ENCODE measurements at regions not wholly inside any gene's neighbourhood (a gene's known extent, or its start where the extent isn't known, plus 50 kb on each side); places are given as distances from the start of the nearest gene placed in this dataset.

GRCh38 chr2:33786881-33787280 lies 187.8 kb upstream of the FAM98A start:
- DNase-seq (ENCODE audit: low read depth): no peak
- TF ChIP-seq, protein P1, sequence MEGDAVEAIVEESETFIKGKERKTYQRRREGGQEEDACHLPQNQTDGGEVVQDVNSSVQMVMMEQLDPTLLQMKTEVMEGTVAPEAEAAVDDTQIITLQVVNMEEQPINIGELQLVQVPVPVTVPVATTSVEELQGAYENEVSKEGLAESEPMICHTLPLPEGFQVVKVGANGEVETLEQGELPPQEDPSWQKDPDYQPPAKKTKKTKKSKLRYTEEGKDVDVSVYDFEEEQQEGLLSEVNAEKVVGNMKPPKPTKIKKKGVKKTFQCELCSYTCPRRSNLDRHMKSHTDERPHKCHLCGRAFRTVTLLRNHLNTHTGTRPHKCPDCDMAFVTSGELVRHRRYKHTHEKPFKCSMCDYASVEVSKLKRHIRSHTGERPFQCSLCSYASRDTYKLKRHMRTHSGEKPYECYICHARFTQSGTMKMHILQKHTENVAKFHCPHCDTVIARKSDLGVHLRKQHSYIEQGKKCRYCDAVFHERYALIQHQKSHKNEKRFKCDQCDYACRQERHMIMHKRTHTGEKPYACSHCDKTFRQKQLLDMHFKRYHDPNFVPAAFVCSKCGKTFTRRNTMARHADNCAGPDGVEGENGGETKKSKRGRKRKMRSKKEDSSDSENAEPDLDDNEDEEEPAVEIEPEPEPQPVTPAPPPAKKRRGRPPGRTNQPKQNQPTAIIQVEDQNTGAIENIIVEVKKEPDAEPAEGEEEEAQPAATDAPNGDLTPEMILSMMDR (conservative IDR thresholded peaks at IDR 0.05; ENCODE audit: low read depth, low read length): no peak
- H3K4me3 ChIP-seq (ENCODE audit: low read depth, low read length): no peak overlapping the region

DNA sequence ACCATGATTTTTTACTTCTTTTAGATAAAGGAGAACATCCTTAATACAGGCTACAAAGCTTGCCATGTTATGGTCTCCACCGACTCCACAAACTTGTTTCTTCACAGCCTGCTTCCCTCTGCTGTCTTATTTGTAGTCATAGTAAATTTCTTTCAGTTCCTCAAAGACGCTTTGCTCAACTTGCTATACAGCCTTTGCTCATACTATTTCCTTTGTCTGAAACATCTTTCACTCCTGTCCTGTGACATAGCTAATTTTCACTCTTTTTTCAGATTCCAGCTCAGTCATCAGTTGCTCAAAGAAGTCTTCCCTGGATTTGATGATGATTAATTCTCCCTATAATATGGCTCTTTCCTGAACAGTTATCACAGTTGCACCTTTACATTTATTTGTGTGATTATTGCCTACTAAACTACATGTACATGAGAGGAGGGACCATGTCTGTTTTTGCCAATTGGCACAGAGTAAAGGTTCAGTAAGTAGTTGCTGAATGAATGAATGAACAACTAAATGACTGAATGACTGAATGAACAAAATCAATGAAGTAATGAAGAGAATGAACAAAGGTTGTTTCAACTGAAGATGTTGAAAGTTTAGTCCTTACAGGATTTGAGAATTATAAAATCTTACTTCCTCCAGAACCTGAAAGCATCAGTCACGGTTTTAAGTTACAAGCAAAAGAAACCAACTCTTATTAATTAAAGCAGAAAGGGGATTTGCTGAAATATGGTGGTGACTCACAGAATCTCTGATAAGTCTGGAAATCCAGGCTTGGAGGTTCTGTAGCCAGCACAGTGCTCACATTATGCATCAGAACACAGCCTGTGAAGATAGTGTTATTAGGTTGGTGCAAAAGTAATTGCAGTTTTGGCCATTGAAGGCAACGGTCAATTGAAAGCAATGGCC lies 186.4 kb upstream of the FAM98A start:
- TF ChIP-seq, protein P1 (conservative IDR thresholded peaks at IDR 0.05; ENCODE audit: low read depth, low read length): no peak
- no peak for DNase-seq (ENCODE audit: low read depth)

GRCh38 chr2:33784488-33784887 lies 185.4 kb upstream of the FAM98A start:
- no peak overlapping the region for H3K4me3 ChIP-seq (ENCODE audit: low read depth, low read length)
- TF ChIP-seq, protein P1 (conservative IDR thresholded peaks at IDR 0.05; ENCODE audit: low read depth, low read length): no peak

More for the DNA sequence above, 186.4 kb upstream of the FAM98A start:
- H3K4me3 ChIP-seq (ENCODE audit: low read depth, low read length): no peak overlapping the region

DNA sequence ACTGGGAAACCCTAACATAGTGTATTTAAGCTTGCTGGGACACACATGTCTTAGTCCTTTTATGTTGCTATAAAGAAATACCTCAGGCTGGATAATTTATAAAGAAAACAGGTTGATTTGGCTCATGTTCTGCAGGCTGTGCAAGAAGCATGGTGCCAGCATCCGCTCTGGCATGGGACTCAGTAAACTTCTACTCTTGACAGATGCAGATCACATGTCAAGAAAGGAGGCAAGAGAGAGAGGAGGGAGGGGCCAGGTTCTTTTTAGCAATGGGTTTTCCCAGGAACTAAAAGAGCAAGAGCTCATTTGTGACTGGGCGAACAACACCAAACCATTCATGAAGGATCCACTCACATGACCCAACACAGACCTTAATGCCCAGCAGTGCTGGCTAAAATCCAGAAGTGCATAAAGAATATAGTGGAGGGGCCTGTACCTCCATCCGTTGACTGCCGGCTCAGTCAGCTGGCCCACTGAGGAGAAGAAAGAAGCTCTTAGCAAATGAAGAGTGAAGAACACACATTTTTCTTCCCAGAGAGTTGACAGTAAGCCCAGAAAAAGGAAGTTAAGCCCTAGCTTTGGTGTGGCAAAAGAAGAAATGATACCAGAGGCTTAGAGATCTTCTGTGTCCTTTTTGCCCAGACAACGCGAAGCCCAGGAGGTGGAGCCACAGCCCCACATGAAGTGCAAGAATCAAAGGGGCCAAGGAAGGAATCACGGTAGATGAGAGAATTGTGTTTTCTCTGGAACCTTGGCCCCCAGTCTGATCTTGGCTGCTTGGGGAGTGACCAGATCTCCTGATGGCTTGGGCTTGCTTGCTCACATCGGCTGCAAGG lies 183.5 kb upstream of the FAM98A start:
- TF ChIP-seq, protein P1 (conservative IDR thresholded peaks at IDR 0.05; ENCODE audit: low read depth, low read length): peak; percentile 42
- no peak for DNase-seq (ENCODE audit: low read depth)

More at GRCh38 chr2:33784488-33784887, 185.4 kb upstream of the FAM98A start:
- no peak for DNase-seq (ENCODE audit: low read depth)

GRCh38 chr2:33777786-33778185 lies 178.7 kb upstream of the FAM98A start:
- no peak for DNase-seq (ENCODE audit: low read depth)
- H3K4me3 ChIP-seq (ENCODE audit: low read depth, low read length): no peak overlapping the region
- TF ChIP-seq, protein P1 (conservative IDR thresholded peaks at IDR 0.05; ENCODE audit: low read depth, low read length): no peak

More for the DNA sequence above, 183.5 kb upstream of the FAM98A start:
- no peak overlapping the region for H3K4me3 ChIP-seq (ENCODE audit: low read depth, low read length)

DNA sequence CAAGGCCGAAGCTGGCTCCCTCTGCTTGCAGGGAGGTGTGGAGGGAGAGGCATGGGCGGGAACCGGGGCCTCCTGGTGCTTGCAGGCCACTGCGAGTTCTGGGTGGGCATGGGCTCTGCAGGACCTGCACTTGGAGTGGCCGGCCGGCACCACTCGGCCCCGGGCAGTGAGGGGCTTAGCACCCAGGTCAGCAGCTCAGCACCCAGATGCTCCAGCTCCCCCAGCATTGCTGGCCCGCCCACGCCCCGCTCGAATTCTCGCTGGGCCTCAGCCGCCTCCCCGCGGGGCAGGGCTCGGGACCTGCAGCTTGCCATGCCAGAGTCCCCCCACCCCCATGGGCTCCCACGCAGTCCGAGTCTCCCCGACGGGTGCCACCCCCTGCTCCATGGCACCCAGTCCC lies 176.2 kb upstream of the FAM98A start:
- TF ChIP-seq, protein P1 (conservative IDR thresholded peaks at IDR 0.05; ENCODE audit: low read depth, low read length): no peak
- no peak for DNase-seq (ENCODE audit: low read depth)
- no peak overlapping the region for H3K4me3 ChIP-seq (ENCODE audit: low read depth, low read length)
